Natural killer cell (primary cell): ENCODE measurements at regions not wholly inside any gene's neighbourhood (a gene's known extent, or its start where the extent isn't known, plus 50 kb on each side); places are given as distances from the start of the nearest gene placed in this dataset.

Experiments
- ATAC-seq, 3 donors: fragments of 150-1000 bp in 2 of 3; fragments of 200-7000 bp in 1 of 3; cut with Tn5 transposase; 1 replicate in 1 of 3; 2 replicates in 2 of 3; pipeline ENCODE4 v1.10.0; 2021; ENCODE audit warnings: mild to moderate bottlenecking in 2 of 3, moderate library complexity in 2 of 3
- DNase-seq, 2 donors: peaks; one replicate each; pipeline versions ENCODE4 v3.0.0 to v3.0.0-alpha.2; 2013 to 2021; ENCODE audit warnings: mixed read lengths in 1 of 2
- H3K27ac ChIP-seq: one replicate; pipeline ENCODE4 v1.5.1; 2013; ENCODE audit warnings: mild to moderate bottlenecking, low read length
- H3K27me3 ChIP-seq: one replicate; pipeline ENCODE4 v1.6.1; 2013; ENCODE audit warnings: low read length; ENCODE audit not compliant: control insufficient read depth, insufficient read depth
- H3K36me3 ChIP-seq: one replicate; pipeline ENCODE4 v1.6.1; 2013; ENCODE audit warnings: low read length; ENCODE audit not compliant: control insufficient read depth, insufficient read depth
- H3K4me1 ChIP-seq: one replicate; pipeline ENCODE4 v1.6.1; 2013; ENCODE audit warnings: low read length; ENCODE audit not compliant: control insufficient read depth, insufficient read depth
- H3K4me3 ChIP-seq: one replicate; pipeline ENCODE4 v1.5.1; 2013; ENCODE audit warnings: low read length
- H3K9me3 ChIP-seq: one replicate; pipeline ENCODE4 v1.6.1; 2013; ENCODE audit warnings: low read length; ENCODE audit not compliant: control insufficient read depth, insufficient read depth
- H3K27ac Mint-ChIP-seq, 2 donors: one replicate each; pipeline ENCODE4 v1.8.0; 2022; ENCODE audit warnings: mild to moderate bottlenecking in 2 of 2, mixed read lengths in 2 of 2, moderate library complexity in 1 of 2
- H3K27me3 Mint-ChIP-seq, 2 donors: one replicate each; pipeline ENCODE4 v1.8.0; 2022; ENCODE audit warnings: low read depth in 2 of 2, mixed read lengths in 2 of 2
- H3K36me3 Mint-ChIP-seq: one replicate; pipeline ENCODE4 v1.8.0; 2022; ENCODE audit warnings: mixed read lengths
- H3K4me1 Mint-ChIP-seq, 2 donors: one replicate each; pipeline ENCODE4 v1.8.0; 2022; ENCODE audit warnings: mixed read lengths in 2 of 2
- H3K4me3 Mint-ChIP-seq: one replicate; pipeline ENCODE4 v1.8.0; 2022; ENCODE audit warnings: mild to moderate bottlenecking, moderate library complexity, mixed read lengths
- H3K9me3 Mint-ChIP-seq, 2 donors: one replicate each; pipeline ENCODE4 v1.8.0; 2022; ENCODE audit warnings: mixed read lengths in 2 of 2
- CTCF ChIP-seq: fragments of 200-600 bp; IDR thresholded peaks from one replicate; pipeline ENCODE4 v1.8.0; 2022; ENCODE audit warnings: antibody characterized with exemption
- WGBS: methylation state at CpG from one replicate; pipeline ENCODE4 v1.1.7; 2013; ENCODE audit warnings: missing lambda C conversion rate; ENCODE audit not compliant: insufficient coverage; 5-methylcytosine and 5-hydroxymethylcytosine counted together
- intact Hi-C: fragments of 100-400 bp; cut with micrococcal nuclease; formaldehyde crosslinking; loops from one replicate; pipeline ENCODE4 v1.14.2; 2022

- no peaks in the 10 kb centered on the region for H3K4me1 ChIP-seq
- Mint-ChIP-seq H3K27ac (no peak overlapping the region), H3K9me3 (peaks cover 3 to 4% of the 10 kb centered on the region in 2 donors), H3K27me3 (no peaks in the 10 kb centered on the region), H3K4me1 (no peaks in the 10 kb centered on the region), H3K36me3 (no peaks in the 10 kb centered on the region), H3K4me3 (no peak overlapping the region)
- intact Hi-C loops, result no loop called here
- ATAC-seq, result no peak
- H3K4me3 ChIP-seq, result no peak overlapping the region
- WGBS, result no CpG with 5 or more reads among the region's 1 CpG
- TF ChIP-seq CTCF, result no peak
- no peaks in the 10 kb centered on the region for H3K9me3 ChIP-seq
- H3K36me3 ChIP-seq, result no peaks in the 10 kb centered on the region
- no peak for DNase-seq
- no peak overlapping the region for H3K27ac ChIP-seq
- no peaks in the 10 kb centered on the region for H3K27me3 ChIP-seq
These were observed 535.7 kb downstream of the COL11A1 start for GRCh38 chr1:102572637-102573036.

DNA sequence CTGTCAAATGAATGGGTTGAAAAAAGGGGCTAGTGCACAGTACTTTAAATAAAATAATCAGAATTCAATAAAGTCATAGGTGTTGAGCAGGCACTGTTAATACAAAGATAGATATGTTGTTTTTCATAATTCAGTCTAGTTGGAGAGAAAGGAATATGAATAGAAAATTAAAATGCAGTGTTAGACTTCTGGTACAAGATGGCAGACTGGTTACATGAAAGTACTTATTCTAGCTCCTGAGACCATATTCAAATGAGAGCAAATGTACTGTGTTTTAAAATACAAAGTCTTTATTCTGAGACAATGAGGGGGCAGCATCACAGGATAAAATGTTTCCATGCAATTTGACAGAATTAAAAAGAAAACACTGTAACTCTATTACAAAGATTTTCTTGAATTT, 542.1 kb downstream of the COL11A1 start:
- H3K36me3 ChIP-seq, result no peaks in the 10 kb centered on the region
- Mint-ChIP-seq H3K27me3 (no peaks in the 10 kb centered on the region), H3K4me1 (no peaks in the 10 kb centered on the region), H3K4me3 (no peak overlapping the region), H3K27ac (no peak overlapping the region), H3K9me3 (peaks cover 9 to 11% of the 10 kb centered on the region in 2 donors), H3K36me3 (no peaks in the 10 kb centered on the region)
- no peaks in the 10 kb centered on the region for H3K9me3 ChIP-seq
- intact Hi-C loops, result no loop called here
- no peak for DNase-seq
- no peak overlapping the region for H3K4me3 ChIP-seq
- no peak for ATAC-seq
- H3K27ac ChIP-seq, result no peak overlapping the region
- H3K27me3 ChIP-seq, result no peaks in the 10 kb centered on the region
- no peak for TF ChIP-seq CTCF
- H3K4me1 ChIP-seq, result no peaks in the 10 kb centered on the region

DNA sequence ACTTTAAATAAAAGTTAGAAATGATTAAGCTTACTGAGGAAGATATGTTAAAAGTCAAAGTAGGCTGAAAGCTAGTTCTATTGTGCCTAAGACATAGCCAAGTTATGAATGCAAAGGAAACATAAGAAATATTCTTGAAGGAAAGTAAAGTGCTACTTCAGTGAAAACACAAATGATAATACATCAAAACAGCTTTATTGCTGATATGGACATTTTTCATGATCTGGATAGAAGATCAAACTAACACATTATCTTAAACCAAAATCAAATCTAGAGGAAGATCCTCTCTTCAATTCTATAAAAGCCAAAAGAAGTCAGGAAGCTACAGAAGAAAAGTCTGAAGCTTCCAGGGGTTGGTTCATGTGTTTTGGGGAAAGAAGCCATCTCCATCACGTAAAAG, 545.9 kb downstream of the COL11A1 start:
- peaks cover 7% of the 10 kb centered on the region for H3K36me3 Mint-ChIP-seq
- 94% methylated on average over 1 of the region's 1 CpG for whole genome bisulfite sequencing
- Histone ChIP-seq H3K27ac (no peak overlapping the region), H3K4me1 (no peaks in the 10 kb centered on the region), H3K4me3 (no peak overlapping the region), H3K9me3 (no peaks in the 10 kb centered on the region), H3K27me3 (no peaks in the 10 kb centered on the region), H3K36me3 (no peaks in the 10 kb centered on the region)
- H3K9me3 Mint-ChIP-seq, result peaks cover 20 to 22% of the 10 kb centered on the region in 2 donors
- H3K4me3 Mint-ChIP-seq, result no peak overlapping the region
- intact Hi-C loops, result no loop called here
- no peaks in the 10 kb centered on the region for H3K4me1 Mint-ChIP-seq
- no peaks in the 10 kb centered on the region for H3K27me3 Mint-ChIP-seq
- ATAC-seq (no peak), DNase-seq (no peak)
- no peak for TF ChIP-seq CTCF
- no peak overlapping the region for H3K27ac Mint-ChIP-seq

- intact Hi-C loops, result no loop called here
- DNase-seq (no peak), ATAC-seq (no peak)
- no peaks in the 10 kb centered on the region for H3K27me3 Mint-ChIP-seq
- no peaks in the 10 kb centered on the region for H3K36me3 ChIP-seq
- TF ChIP-seq CTCF, result no peak
- H3K9me3 ChIP-seq, result peaks cover 6% of the 10 kb centered on the region
- no peak overlapping the region for H3K4me3 ChIP-seq
- H3K9me3 Mint-ChIP-seq, result peaks cover 17 to 24% of the 10 kb centered on the region in 2 donors
- no peaks in the 10 kb centered on the region for H3K36me3 Mint-ChIP-seq
- 73% methylated on average over 2 of the region's 2 CpGs for WGBS
- no peak overlapping the region for H3K27ac ChIP-seq
- no peaks in the 10 kb centered on the region for H3K4me1 ChIP-seq
- H3K27ac Mint-ChIP-seq, result no peak overlapping the region
- no peaks in the 10 kb centered on the region for H3K4me1 Mint-ChIP-seq
- H3K27me3 ChIP-seq, result no peaks in the 10 kb centered on the region
- H3K4me3 Mint-ChIP-seq, result no peak overlapping the region
These were observed 554.1 kb upstream of the OLFM3 start for GRCh38 chr1:102550729-102551384.
